NCI-H69 (cell line): ENCODE measurements at regions not wholly inside any gene's neighbourhood (a gene's known extent, or its start where the extent isn't known, plus 50 kb on each side); places are given as distances from the start of the nearest gene placed in this dataset.
A peak's percentile ranks its signal among the peaks of the same experiment; 100 is the strongest.

Experiments
- DNase-seq: peaks from one replicate; lab custom pipeline; 2025; lab: John Stamatoyannopoulos, UW

DNA sequence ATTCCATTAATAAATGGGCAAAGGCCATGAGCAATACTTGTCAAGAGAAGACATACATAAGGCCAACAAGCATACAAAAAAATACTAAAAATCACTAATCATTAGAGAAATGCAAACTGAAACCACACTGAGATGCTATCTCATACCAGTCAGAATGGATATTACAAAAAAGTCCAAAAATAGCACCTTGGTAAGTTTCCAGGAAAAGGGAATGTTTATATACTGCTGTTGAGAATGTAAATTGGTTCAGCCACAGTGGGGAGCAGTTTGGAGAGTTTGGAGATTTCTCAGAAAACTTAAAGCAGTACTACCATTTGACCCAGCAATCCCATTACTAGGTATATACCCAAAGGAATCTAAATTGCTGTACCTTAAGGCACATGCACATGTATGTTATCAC is 467.7 kb downstream of the CDH11 start:
- no peak for DNase-seq

- no peak for DNase-seq
Measured at GRCh38 chr16:64648282-64648681, 473.6 kb downstream of the CDH11 start.

DNA sequence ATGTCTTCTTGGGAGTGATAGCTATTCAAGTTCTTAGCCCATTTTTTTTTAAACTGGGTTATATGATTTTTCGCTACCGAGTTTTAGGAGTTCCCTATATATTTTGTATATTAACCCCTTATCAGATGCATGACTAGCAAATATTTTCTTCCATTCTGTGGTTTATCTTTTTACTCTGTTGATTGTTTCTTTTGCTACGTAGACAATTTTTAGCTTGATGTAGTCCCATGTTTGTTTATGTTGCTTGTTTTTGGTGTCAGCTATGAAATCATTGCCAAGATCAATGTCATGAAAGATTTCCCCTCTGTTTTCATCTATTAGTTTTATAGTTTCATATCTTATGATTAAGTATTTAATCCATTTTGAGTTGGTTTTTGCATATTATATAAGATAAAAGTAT is 480.5 kb downstream of the CDH11 start:
- DNase-seq, result no peak

- peak; percentile 12 for DNase-seq
Measured at GRCh38 chr16:64638766-64639165, 483.1 kb downstream of the CDH11 start.

- no peak for DNase-seq
Measured at GRCh38 chr16:64629622-64630021, 492.2 kb downstream of the CDH11 start.

DNA sequence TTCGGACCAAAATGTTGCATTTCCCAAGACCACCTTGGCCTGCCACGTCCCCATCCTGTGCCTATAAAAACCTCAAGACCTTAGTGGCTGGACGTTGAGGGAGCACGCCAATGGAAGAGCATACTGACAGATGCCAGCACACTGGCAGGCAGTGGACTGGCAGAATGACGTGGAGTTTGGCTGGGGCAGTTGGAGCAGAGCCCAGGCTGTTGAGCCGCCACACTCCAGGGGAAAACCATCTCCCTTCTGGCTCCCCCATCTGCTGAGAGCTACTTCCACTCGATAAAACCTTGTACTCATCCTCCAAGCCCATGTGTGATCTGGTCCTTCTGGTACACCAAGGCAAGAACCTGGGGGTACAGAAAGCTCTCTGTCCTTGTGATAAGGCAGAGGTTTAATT is 494.1 kb downstream of the CDH11 start:
- peak; percentile 27 for DNase-seq

DNA sequence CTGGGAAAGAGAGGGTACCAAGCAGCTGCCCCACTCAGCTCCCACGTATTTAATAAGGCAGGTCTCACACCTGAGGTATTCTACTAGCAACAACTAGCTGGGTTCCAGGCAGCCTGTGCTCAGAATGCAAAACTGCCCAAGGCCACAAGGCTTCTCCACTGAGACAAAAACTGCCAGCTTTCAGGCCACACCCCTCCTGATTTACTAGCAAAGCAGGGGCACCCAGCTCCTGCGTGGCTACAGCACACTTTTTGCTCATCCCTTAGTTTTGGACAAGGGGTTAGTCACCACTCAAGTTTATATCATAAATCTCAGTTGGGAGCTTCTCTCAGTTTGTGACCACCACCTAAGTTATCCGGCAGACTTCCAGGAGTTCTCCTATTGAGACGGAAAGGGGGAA is 494.6 kb downstream of the CDH11 start:
- DNase-seq, result peak; percentile 69

- DNase-seq, result peak; percentile 87
Measured at GRCh38 chr16:64626776-64627175, 495.1 kb downstream of the CDH11 start.

GRCh38 chr16:64621616-64622015 is 500.2 kb downstream of the CDH11 start:
- no peak for DNase-seq

DNA sequence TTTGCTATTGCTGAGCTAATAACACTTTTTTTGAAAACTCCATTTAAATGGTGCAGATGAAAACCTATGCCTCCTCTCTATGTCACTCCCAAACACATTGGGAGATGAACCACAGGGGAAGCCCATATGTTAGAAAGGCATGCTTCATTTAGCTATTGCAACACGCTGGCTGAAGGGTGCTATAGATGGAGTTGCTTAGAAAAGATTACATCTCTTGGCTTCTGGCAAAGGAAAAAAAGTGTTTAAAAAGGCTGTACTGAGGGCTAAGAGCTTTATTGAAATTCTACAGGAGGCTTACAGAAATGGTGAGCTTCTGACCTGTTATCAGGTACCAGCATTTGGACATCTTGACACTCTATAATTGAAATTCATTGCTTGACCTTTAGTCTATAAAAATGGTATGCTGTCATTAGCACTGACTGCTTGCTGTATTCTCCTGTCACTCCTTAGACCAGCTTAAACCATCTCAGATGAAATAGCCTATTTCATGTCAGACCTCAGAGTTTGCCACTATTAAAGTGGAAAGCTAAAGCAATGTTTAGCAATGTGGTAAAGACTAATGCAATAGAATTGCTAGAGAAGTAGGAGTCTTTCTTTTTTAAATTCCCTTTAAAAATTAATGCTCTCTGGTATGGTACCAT is 503.9 kb downstream of the CDH11 start:
- DNase-seq, result peak; percentile 33

DNA sequence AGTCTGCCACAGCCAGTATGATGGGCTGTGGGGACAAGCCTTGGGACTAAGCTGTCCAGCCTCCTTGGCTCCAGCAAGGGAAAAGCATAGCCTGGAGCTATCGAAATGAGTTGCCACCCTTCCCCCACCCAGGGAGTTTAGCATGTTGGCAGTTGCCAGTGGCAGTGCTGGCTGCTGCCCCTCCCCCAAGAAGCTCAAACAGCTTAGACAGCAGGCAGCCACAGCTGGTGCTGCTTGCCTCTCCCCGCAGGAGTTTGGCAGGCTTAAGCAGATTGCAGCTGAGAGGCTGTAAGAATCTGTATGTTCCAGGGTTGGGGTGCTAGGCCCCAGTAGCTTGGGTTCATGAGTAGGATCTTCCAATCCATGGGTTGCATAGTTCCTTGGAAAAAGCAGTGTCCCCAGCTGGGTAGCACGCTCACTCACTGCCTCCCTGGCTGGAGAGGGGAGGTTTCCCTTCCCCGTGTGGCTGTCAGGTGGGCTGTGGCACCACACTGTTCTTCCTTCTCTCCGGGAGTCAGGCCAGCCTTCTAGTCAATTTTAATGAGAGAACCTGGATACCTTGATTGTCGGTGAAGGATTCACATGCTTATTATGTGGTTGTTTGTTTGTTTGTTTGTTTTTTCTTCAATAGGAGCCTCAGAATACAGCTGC is 506.1 kb downstream of the CDH11 start:
- peak; percentile 97 for DNase-seq

DNA sequence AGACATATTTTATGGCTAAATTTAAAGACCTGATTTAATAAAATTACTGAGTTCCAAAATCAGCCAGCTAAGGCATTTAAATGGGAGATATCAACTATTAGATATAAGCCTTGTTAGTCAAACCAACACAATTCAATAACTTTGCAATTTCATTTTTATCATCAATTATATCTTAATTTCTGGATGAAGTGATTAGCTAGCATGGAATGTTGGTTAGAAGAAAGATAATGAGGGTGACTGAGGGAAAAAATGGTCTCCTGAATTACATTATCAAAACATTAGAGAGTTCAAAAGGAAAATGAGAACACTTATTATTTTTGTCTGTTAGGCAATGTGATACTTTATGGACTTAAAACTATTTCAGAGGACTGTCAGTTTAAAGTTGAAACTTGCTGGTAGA is 525.7 kb downstream of the CDH11 start:
- DNase-seq, result no peak

- no peak for DNase-seq
Measured at GRCh38 chr16:64590513-64590912, 531.4 kb downstream of the CDH11 start.

GRCh38 chr16:64589836-64590235 is 532.0 kb downstream of the CDH11 start:
- no peak for DNase-seq

- peak; percentile 67 for DNase-seq
Measured at GRCh38 chr16:64586781-64587180, 535.1 kb downstream of the CDH11 start.

DNA sequence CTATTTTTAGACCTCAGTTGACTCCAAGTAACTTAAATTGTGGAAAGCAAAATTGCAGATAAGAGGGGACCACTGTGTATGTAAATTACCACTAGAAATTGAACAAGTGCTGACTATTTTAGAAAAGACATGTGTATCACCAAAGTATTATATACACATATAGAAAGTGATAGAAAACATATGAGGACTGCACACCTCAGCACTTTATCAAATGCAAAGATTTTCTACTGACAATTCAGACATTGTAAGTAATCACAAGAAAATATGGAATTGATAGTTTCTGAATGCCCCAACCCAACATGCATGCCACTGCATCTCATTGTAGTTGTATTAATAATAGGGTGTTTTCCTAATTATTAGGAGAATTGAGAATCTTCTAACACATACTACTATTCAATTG is 536.5 kb downstream of the CDH11 start:
- DNase-seq, result no peak

DNA sequence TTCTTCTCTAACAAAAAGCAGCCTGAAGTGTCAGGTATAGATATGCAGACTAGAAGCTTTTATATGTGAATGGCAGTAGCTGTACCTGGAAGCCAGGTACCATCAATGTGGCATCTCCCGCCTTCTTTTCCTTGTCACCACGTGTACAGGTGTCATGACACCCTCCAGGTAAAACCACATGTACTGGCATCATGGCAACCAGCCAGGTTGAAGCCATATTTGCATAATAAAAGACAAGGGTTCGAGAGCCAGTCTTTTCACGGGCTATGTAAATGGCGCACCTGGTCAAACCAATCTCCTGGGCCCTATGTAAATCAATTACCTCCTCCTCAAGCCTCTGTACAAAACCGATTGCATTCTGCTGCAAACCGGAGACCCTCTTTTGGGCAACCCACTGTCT is 541.3 kb downstream of the CDH11 start:
- DNase-seq, result peak; percentile 20

DNA sequence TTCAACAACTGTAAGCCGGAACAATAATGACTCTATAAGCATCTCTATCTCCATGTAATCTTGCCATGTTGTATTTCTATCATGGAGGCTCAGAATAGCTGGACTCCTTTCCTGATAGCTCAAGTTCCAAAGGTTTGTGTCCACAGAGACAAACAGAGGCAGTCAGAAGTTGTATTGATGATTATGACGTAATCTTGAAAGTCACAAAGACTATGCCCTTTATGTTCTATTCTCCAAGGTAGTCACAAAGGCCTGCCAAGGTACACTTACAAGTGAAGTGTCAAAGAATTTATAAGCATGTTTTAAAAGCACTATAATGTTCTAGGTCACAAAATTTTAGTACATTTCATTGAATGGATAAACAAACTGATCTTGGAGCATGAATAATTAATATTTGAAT is 542.2 kb downstream of the CDH11 start:
- no peak for DNase-seq

- peak; percentile 5 for DNase-seq
Measured at GRCh38 chr16:64545768-64546167, 576.1 kb downstream of the CDH11 start.

GRCh38 chr16:64544859-64545258 is 577.0 kb downstream of the CDH11 start:
- DNase-seq, result no peak

DNA sequence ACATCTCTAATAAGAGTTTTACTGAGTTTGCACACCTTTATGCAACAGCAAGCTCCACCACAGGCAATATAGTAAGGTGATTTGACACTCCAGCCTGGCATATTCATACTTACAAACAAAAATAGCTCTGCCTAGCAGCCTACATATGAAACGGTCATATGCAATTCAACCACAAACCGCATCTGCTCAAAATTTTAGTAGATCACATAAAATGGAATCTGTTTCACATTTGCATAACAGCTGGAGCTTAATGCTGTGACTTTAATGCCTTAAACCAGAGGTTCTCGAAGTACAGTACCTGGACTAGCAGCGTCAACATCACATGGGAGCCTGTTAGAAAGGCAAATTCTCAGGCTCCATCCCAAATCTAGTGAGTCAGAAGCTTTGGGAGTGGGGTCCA is 578.4 kb downstream of the CDH11 start:
- no peak for DNase-seq

DNA sequence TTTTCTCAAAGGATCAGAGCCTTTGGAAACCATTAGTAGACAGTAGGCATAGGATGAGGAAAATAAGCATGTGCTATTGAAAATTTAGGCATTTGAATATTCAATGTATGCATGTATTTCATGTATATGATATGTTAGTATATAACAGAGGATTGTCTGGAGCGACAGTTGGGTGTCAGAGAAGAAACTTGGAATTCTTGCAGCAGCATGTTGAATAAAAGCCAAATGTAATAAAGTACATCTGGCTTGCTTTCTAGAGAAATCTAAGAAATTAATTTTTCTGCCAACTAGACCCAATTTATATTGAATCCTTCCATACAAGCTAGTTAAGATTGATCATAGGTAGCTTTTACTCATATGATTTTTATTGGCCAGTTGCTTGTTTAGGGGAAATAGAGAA is 578.8 kb downstream of the CDH11 start:
- no peak for DNase-seq

DNA sequence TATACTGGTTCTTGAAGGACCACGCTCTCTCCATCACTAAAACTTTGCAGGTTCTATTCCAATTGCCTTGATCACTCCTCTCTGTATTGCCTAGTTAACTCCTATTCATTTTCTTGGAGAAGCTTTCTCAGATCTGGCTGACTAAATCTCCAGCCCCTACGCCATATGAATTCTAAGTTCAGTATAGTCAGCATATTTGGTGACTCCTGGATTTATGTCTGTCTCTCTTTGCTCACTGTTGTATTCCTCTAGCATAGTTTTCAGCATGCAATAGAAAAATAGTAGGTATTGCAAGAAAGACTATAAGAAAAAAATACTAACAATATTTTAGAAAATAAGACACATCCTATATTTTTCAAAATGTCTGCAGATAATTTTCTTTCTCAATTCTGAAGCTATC is 579.7 kb downstream of the CDH11 start:
- DNase-seq, result no peak

GRCh38 chr16:64541621-64542020 is 580.2 kb downstream of the CDH11 start:
- DNase-seq, result no peak
